OCI-LY1 (cell line): ENCODE measurements at regions not wholly inside any gene's neighbourhood (a gene's known extent, or its start where the extent isn't known, plus 50 kb on each side); places are given as distances from the start of the nearest gene placed in this dataset.

Experiments
- H2AFZ ChIP-seq: fragments of 200-600 bp; sonication (generic), shearing (Covaris generic); 2 replicates; pipeline ENCODE4 v1.6.0; 2014; ENCODE audit warnings: antibody characterized with exemption, mild to moderate bottlenecking, low read length
- H3F3A ChIP-seq: fragments of 200-600 bp; sonication (generic), shearing (Covaris generic); 2 replicates; pipeline ENCODE4 v1.6.0; 2014; ENCODE audit warnings: mild to moderate bottlenecking, antibody characterized with exemption, low read length, moderate library complexity; ENCODE audit not compliant: insufficient read depth
- H3K27ac ChIP-seq: fragments of 200-600 bp; sonication (generic); 2 replicates; pipeline ENCODE4 v1.5.1; 2014; ENCODE audit warnings: low read length, mixed run types, mild to moderate bottlenecking, low read depth; ENCODE audit not compliant: poor library complexity, severe bottlenecking
- H3K27me3 ChIP-seq: fragments of 200-600 bp; sonication (generic); 2 replicates; pipeline ENCODE4 v1.6.0; 2014; ENCODE audit warnings: antibody characterized with exemption, mild to moderate bottlenecking, low read length, moderate library complexity; ENCODE audit not compliant: insufficient read depth
- H3K36me3 ChIP-seq: fragments of 200-600 bp; sonication (generic); 2 replicates; pipeline ENCODE4 v1.6.1; 2014; ENCODE audit warnings: mild to moderate bottlenecking, antibody characterized with exemption, low read length, moderate library complexity, mixed read lengths; ENCODE audit not compliant: insufficient read depth
- H3K4me1 ChIP-seq: fragments of 200-600 bp; sonication (generic); 2 replicates; pipeline ENCODE4 v1.5.1; 2014; ENCODE audit warnings: mild to moderate bottlenecking, low read length, moderate library complexity; ENCODE audit not compliant: insufficient read depth, severe bottlenecking
- H3K4me2 ChIP-seq: fragments of 200-600 bp; sonication (generic), shearing (Covaris generic); 2 replicates; pipeline ENCODE4 v1.6.1; 2014; ENCODE audit warnings: low read length
- H3K4me3 ChIP-seq: fragments of 200-600 bp; sonication (generic); 2 replicates; pipeline ENCODE4 v1.5.1; 2014; ENCODE audit warnings: low read length, low read depth, mild to moderate bottlenecking, mixed read lengths; ENCODE audit not compliant: poor library complexity, severe bottlenecking
- H3K79me2 ChIP-seq: fragments of 200-600 bp; shearing (Covaris generic); 2 replicates; pipeline ENCODE4 v1.6.1; 2016; ENCODE audit warnings: mixed run types, low read length, mixed read lengths; ENCODE audit not compliant: insufficient read depth
- H3K9ac ChIP-seq: fragments of 200-600 bp; sonication (generic), shearing (Covaris generic); 2 replicates; pipeline ENCODE4 v1.6.1; 2014; ENCODE audit warnings: mild to moderate bottlenecking, low read length, mixed read lengths
- H3K9me2 ChIP-seq: fragments of 200-600 bp; sonication (generic), shearing (Covaris generic); 2 replicates; pipeline ENCODE4 v1.6.1; 2014; ENCODE audit warnings: low read depth, mild to moderate bottlenecking, low read length, mixed read lengths
- H3K9me3 ChIP-seq: fragments of 200-600 bp; shearing (Covaris generic); 2 replicates; pipeline ENCODE4 v1.6.1; 2014; ENCODE audit warnings: low read length, mixed read lengths
- H4K20me1 ChIP-seq: fragments of 200-600 bp; sonication (generic), shearing (Covaris generic); 2 replicates; pipeline ENCODE4 v1.6.0; 2016; ENCODE audit warnings: mild to moderate bottlenecking, low read length; ENCODE audit not compliant: insufficient read depth
- EZH2 ChIP-seq: fragments of 200-600 bp; sonication (generic), shearing (Covaris generic); IDR thresholded peaks from 2 replicates; pipeline ENCODE4 v1.8.0; 2017; ENCODE audit warnings: borderline replicate concordance, mixed run types, mild to moderate bottlenecking, antibody characterized with exemption, low read length, moderate library complexity, mixed read lengths
- TF ChIP-seq, protein P1 (sequence below): fragments of 200-600 bp; sonication (generic), shearing (Covaris generic); IDR thresholded peaks from 2 replicates; pipeline ENCODE4 v1.5.1; 2017; ENCODE audit warnings: mild to moderate bottlenecking, antibody characterized with exemption, low read length, moderate library complexity, mixed read lengths

DNA sequence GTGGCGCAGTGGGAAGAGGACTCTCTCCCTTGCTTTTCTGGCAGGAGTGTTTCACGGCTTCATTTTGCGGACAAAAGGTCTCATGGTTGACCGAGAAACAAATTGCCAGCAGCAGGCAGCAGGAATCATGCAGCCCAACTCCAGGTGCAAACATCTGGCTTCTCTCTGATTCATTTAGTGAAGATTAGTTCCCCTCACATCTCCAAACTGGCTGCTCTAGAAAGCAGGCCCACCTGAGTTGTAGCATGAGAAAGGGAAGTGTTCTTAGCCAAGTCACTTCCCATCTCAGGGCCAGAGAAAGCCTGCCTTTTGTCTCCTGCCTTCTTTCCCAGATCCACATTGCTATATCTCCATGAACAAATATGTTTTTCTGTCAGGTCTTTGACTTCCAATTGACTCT, 120.8 kb upstream of the CCDC196 start:
- H3K79me2 ChIP-seq = no peaks in the 10 kb centered on the region
- no peaks in the 10 kb centered on the region for H3K4me1 ChIP-seq
- no peak overlapping the region for H2AFZ ChIP-seq
- H3K27me3 ChIP-seq = no peaks in the 10 kb centered on the region
- H3K9me3 ChIP-seq = no peaks in the 10 kb centered on the region
- no peak overlapping the region for H3K27ac ChIP-seq
- no peaks in the 10 kb centered on the region for H4K20me1 ChIP-seq
- H3K9ac ChIP-seq = no peak overlapping the region
- H3K36me3 ChIP-seq = no peaks in the 10 kb centered on the region
- no peak overlapping the region for H3K4me2 ChIP-seq
- no peaks in the 10 kb centered on the region for H3K9me2 ChIP-seq
- no peak overlapping the region for H3K4me3 ChIP-seq
- no peaks in the 10 kb centered on the region for H3F3A ChIP-seq
- no peak for TF ChIP-seq EZH2

DNA sequence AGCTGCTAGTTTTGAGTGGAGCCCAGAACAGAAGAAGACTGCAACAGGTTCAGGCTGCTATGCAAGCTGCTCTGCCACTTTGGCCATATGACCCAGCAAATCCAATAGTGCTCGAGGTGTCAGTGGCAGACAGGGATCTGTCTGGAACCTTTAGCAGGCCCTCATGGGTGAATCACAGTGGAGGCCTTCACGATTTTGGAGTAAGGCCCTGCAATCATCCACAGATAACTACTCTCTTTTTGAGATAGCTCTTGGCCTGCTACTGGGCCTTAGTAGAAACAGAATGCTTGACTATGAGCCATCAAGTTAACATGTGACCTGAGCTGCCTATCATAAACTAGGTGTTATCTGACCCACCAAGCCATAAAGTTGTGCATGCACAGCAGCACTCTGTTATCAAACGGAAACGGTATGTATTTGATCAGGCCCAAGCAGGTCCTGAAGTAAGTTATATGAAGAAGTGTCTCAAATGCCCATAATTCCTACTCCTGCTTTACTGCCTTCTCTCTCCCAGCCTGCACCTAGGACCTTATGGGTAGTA, 116.9 kb upstream of the CCDC196 start:
- H3K4me1 ChIP-seq = no peaks in the 10 kb centered on the region
- no peaks in the 10 kb centered on the region for H3F3A ChIP-seq
- no peak overlapping the region for H3K4me2 ChIP-seq
- H3K36me3 ChIP-seq = no peaks in the 10 kb centered on the region
- no peak for TF ChIP-seq EZH2
- TF ChIP-seq, protein P1, sequence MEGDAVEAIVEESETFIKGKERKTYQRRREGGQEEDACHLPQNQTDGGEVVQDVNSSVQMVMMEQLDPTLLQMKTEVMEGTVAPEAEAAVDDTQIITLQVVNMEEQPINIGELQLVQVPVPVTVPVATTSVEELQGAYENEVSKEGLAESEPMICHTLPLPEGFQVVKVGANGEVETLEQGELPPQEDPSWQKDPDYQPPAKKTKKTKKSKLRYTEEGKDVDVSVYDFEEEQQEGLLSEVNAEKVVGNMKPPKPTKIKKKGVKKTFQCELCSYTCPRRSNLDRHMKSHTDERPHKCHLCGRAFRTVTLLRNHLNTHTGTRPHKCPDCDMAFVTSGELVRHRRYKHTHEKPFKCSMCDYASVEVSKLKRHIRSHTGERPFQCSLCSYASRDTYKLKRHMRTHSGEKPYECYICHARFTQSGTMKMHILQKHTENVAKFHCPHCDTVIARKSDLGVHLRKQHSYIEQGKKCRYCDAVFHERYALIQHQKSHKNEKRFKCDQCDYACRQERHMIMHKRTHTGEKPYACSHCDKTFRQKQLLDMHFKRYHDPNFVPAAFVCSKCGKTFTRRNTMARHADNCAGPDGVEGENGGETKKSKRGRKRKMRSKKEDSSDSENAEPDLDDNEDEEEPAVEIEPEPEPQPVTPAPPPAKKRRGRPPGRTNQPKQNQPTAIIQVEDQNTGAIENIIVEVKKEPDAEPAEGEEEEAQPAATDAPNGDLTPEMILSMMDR = no peak
- no peaks in the 10 kb centered on the region for H3K9me2 ChIP-seq
- H3K9me3 ChIP-seq = no peaks in the 10 kb centered on the region
- no peak overlapping the region for H3K4me3 ChIP-seq
- H3K9ac ChIP-seq = no peak overlapping the region
- H2AFZ ChIP-seq = no peak overlapping the region
- no peaks in the 10 kb centered on the region for H3K27me3 ChIP-seq
- H3K27ac ChIP-seq = no peak overlapping the region
- H4K20me1 ChIP-seq = no peaks in the 10 kb centered on the region
- H3K79me2 ChIP-seq = no peaks in the 10 kb centered on the region

DNA sequence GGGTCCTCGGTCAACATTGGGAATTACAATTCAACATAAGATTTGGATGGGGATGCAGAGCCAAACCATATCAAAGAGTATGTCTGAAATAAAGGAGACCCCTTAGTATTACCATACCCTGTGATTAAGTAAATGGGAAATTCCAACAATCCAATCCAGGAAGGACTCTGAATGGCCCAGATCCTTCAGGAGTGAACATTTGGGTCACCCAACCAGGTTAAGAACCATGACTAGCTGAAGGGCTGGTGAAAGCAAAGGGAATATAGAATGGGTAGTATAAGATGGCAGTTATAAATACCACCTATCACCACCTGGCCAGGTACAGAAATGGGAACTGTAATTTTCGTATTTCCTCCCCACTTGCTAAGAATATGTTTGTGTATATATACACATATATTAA, 114.4 kb upstream of the CCDC196 start:
- TF ChIP-seq EZH2 = no peak
- TF ChIP-seq, protein P1 = no peak

More for the DNA sequence above, 114.4 kb upstream of the CCDC196 start:
- H3K4me3 ChIP-seq = no peak overlapping the region
- H3K27ac ChIP-seq = no peak overlapping the region
- H3F3A ChIP-seq = no peaks in the 10 kb centered on the region
- H3K4me1 ChIP-seq = no peaks in the 10 kb centered on the region
- H4K20me1 ChIP-seq = no peaks in the 10 kb centered on the region
- no peak overlapping the region for H3K9ac ChIP-seq
- no peaks in the 10 kb centered on the region for H3K27me3 ChIP-seq
- H3K36me3 ChIP-seq = no peaks in the 10 kb centered on the region
- no peak overlapping the region for H3K4me2 ChIP-seq
- no peaks in the 10 kb centered on the region for H3K79me2 ChIP-seq
- no peaks in the 10 kb centered on the region for H3K9me3 ChIP-seq
- H3K9me2 ChIP-seq = no peaks in the 10 kb centered on the region
- H2AFZ ChIP-seq = no peak overlapping the region
